Transverse colon (tissue), 3 donors: ENCODE measurements at regions not wholly inside any gene's neighbourhood (a gene's known extent, or its start where the extent isn't known, plus 50 kb on each side); places are given as distances from the start of the nearest gene placed in this dataset.

Experiments used
- POLR2A ChIP-seq: fragments of 450-650 bp; IDR thresholded peaks from one replicate; pipeline ENCODE4 v1.6.1; 2016; ENCODE audit warnings: antibody characterized with exemption, mild to moderate bottlenecking, moderate library complexity
- POLR2AphosphoS5 ChIP-seq, 3 donors: sonication (generic); formaldehyde crosslinking; IDR thresholded peaks; one replicate each; pipeline ENCODE4 v1.6.1; 2016; ENCODE audit warnings: antibody characterized with exemption in 3 of 3

DNA sequence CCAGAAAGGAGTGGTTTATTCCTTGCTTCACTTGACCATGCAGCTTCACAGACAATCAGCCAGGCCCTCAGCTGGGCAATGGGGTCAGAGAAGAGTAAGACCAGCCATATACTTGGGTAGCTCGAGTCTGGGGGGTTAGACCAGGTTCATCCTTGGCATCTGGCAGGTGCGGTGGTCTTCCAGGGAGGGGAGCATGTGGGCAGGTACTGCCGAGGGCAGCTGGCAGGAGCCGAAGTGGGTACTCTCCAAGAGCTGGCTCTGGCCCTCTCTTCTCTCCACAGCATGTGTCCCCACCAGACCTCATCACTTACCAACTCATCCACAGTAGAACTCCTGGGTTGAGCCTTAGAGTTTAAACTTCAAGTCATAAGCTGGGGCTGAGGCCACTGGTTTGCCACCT lies 156.8 kb downstream of the FOXD2 start:
- no peak for TF ChIP-seq POLR2AphosphoS5 (IDR thresholded peaks at IDR 0.05)
- TF ChIP-seq POLR2A = no peak
